ENCODE measurements at regions not wholly inside any gene's neighbourhood (a gene's known extent, or its start where the extent isn't known, plus 50 kb on each side); places are given as distances from the start of the nearest gene placed in this dataset.

- TF ChIP-seq CTCF (IDR thresholded peaks at IDR 0.05) = no peak
- ATAC-seq (ENCODE audit: poor library complexity) (no peak), DNase-seq (no peak)
- ChIA-PET POLR2A (no interaction called here), CTCF (no interaction called here)
- H3K4me1 ChIP-seq (ENCODE audit: insufficient read depth, low read length) = no peaks in the 10 kb centered on the region
- Mint-ChIP-seq H3K36me3 (ENCODE audit: low read depth) (no peaks in the 10 kb centered on the region), H3K9me3 (peaks cover 7% of the 10 kb centered on the region), H3K27ac (no peak overlapping the region), H3K27me3 (no peaks in the 10 kb centered on the region), H3K4me1 (ENCODE audit: low read depth) (no peaks in the 10 kb centered on the region), H3K4me3 (no peak overlapping the region)
- H3K9me3 ChIP-seq (ENCODE audit: control insufficient read depth in 1 of 2, insufficient read depth in 1 of 2, low read length in 2 of 2) = peaks cover 0 to 4% of the 10 kb centered on the region in 2 experiments
- no peaks in the 10 kb centered on the region for H3K27me3 ChIP-seq (ENCODE audit: control insufficient read depth in 1 of 2, insufficient read depth in 2 of 2, low read length in 2 of 2)
- intact Hi-C loops (cut with DNase I, micrococcal nuclease) = no loop called here
- no peak overlapping the region for H3K4me3 ChIP-seq (ENCODE audit: low read length)
- H3K36me3 ChIP-seq (ENCODE audit: insufficient read depth, low read length) = no peaks in the 10 kb centered on the region
- no peak overlapping the region for H3K27ac ChIP-seq (ENCODE audit: low read depth in 1 of 2, low read length in 2 of 2)
Measured at GRCh38 chr13:47232516-47232915, 335.7 kb upstream of the HTR2A start.

GRCh38 chr13:47230155-47230554 lies 333.3 kb upstream of the HTR2A start:
- H3K27me3 ChIP-seq (ENCODE audit: control insufficient read depth in 1 of 2, insufficient read depth in 2 of 2, low read length in 2 of 2) = no peaks in the 10 kb centered on the region
- no peak for TF ChIP-seq CTCF (IDR thresholded peaks at IDR 0.05)
- ChIA-PET POLR2A (no interaction called here), CTCF (no interaction called here)
- DNase-seq (no peak), ATAC-seq (ENCODE audit: poor library complexity) (no peak)
- H3K27ac Mint-ChIP-seq = no peak overlapping the region
- H3K36me3 Mint-ChIP-seq (ENCODE audit: low read depth) = no peaks in the 10 kb centered on the region
- no peak overlapping the region for H3K4me3 Mint-ChIP-seq
- H3K27ac ChIP-seq (ENCODE audit: low read depth in 1 of 2, low read length in 2 of 2) = no peak overlapping the region
- H3K9me3 ChIP-seq (ENCODE audit: control insufficient read depth in 1 of 2, insufficient read depth in 1 of 2, low read length in 2 of 2) = peaks cover 0 to 4% of the 10 kb centered on the region in 2 experiments
- H3K4me3 ChIP-seq (ENCODE audit: low read length) = no peak overlapping the region
- no peaks in the 10 kb centered on the region for H3K36me3 ChIP-seq (ENCODE audit: insufficient read depth, low read length)
- no peaks in the 10 kb centered on the region for H3K4me1 Mint-ChIP-seq (ENCODE audit: low read depth)
- intact Hi-C loops (cut with DNase I, micrococcal nuclease) = no loop called here
- H3K27me3 Mint-ChIP-seq = no peaks in the 10 kb centered on the region
- peaks cover 7% of the 10 kb centered on the region for H3K9me3 Mint-ChIP-seq
- no peaks in the 10 kb centered on the region for H3K4me1 ChIP-seq (ENCODE audit: insufficient read depth, low read length)

- ChIA-PET POLR2A (no interaction called here), CTCF (no interaction called here)
- no peaks in the 10 kb centered on the region for H3K36me3 Mint-ChIP-seq (ENCODE audit: low read depth)
Measured at GRCh38 chr13:47226516-47226915, 329.7 kb upstream of the HTR2A start.

More at GRCh38 chr13:47226516-47226915, 329.7 kb upstream of the HTR2A start:
- no peaks in the 10 kb centered on the region for H3K4me1 Mint-ChIP-seq (ENCODE audit: low read depth)
- ATAC-seq (ENCODE audit: poor library complexity) (no peak), DNase-seq (no peak)
- no peak overlapping the region for H3K27ac Mint-ChIP-seq
- peaks cover 7% of the 10 kb centered on the region for H3K9me3 Mint-ChIP-seq
- H3K36me3 ChIP-seq (ENCODE audit: insufficient read depth, low read length) = no peaks in the 10 kb centered on the region
- H3K4me1 ChIP-seq (ENCODE audit: insufficient read depth, low read length) = no peaks in the 10 kb centered on the region
- H3K4me3 ChIP-seq (ENCODE audit: low read length) = no peak overlapping the region
- H3K27me3 Mint-ChIP-seq = no peaks in the 10 kb centered on the region
- intact Hi-C loops (cut with DNase I, micrococcal nuclease) = no loop called here
- peaks cover 0 to 4% of the 10 kb centered on the region in 2 experiments for H3K9me3 ChIP-seq (ENCODE audit: control insufficient read depth in 1 of 2, insufficient read depth in 1 of 2, low read length in 2 of 2)
- no peak overlapping the region for H3K27ac ChIP-seq (ENCODE audit: low read depth in 1 of 2, low read length in 2 of 2)
- no peaks in the 10 kb centered on the region for H3K27me3 ChIP-seq (ENCODE audit: control insufficient read depth in 1 of 2, insufficient read depth in 2 of 2, low read length in 2 of 2)
- no peak overlapping the region for H3K4me3 Mint-ChIP-seq
- no peak for TF ChIP-seq CTCF (IDR thresholded peaks at IDR 0.05)
